Heart left ventricle (tissue), 13 donors: ENCODE measurements at regions not wholly inside any gene's neighbourhood (a gene's known extent, or its start where the extent isn't known, plus 50 kb on each side); places are given as distances from the start of the nearest gene placed in this dataset.

ENCODE experiments used
- POLR2A ChIP-seq, 2 donors: fragments of 450-650 bp; IDR thresholded peaks; one replicate each; pipeline ENCODE4 v1.6.1; 2017; ENCODE audit warnings: antibody characterized with exemption in 2 of 2, mild to moderate bottlenecking in 2 of 2, moderate library complexity in 2 of 2
- TF ChIP-seq, protein P1 (sequence below), 12 donors: fragments of 200-600 bp; sonication (generic) in 4 of 12; IDR thresholded peaks; one replicate each; pipeline versions ENCODE4 v1.5.0 to v1.8.0; 2018 to 2022; ENCODE audit warnings: antibody characterized with exemption in 12 of 12, mild to moderate bottlenecking in 5 of 12
- donor health status: ischemic (EF 13 %, LVEDD 7.1; RV severe dilation, severe dysfunction).
- donor health status: DM: no; HTN: yes; CAD: no.
- donor health status: DM: no; HTN: no; CAD: no.
- donor health status: ischemic (EF 25% LVEDD 6.9; RV normal size, moderate dysfunction).
- donor health status: ischemic (EF 25% LVEDD 5.7; RV mildly dilated, moderate dysfunction).
- donor health status: ischemic (EF 35%, LVEDD 5.7; RV mildly dilated, moderate dysfunction).
- donor health status: nonischemic (EF 11% LVEDD 7.7; RV severe dilation, severe dysfunction).
- donor health status: DM: yes; HTN: yes; CAD: no.
- donor health status: PGD.
- donor health status: ischemic (EF 29% LVEDD 5.4; RV normal size, mild dysfunction).
- donor health status: nonischemic (EF 23%, LVEDD 6.1; RV moderate dilation, normal function).

DNA sequence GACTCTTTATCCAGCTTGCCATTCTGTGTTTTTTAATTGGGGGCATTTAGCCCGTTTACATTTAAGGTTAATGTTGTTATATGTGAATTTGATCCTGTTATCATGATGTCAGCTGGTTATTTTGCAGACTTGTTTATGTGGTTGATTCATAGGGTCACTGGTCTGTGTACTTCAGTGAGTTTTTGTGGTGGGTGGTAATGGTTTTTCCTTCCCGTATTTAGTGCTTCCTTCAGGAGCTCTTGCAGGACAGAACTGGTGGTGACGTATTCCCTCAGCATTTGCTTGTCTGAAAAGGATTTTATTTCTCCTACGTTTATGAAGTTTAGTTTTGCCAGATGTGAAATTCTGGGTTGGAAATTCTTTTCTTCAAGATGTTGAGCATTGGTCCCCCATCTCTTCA lies 381.1 kb downstream of the MAN2A1 start:
- TF ChIP-seq, protein P1, sequence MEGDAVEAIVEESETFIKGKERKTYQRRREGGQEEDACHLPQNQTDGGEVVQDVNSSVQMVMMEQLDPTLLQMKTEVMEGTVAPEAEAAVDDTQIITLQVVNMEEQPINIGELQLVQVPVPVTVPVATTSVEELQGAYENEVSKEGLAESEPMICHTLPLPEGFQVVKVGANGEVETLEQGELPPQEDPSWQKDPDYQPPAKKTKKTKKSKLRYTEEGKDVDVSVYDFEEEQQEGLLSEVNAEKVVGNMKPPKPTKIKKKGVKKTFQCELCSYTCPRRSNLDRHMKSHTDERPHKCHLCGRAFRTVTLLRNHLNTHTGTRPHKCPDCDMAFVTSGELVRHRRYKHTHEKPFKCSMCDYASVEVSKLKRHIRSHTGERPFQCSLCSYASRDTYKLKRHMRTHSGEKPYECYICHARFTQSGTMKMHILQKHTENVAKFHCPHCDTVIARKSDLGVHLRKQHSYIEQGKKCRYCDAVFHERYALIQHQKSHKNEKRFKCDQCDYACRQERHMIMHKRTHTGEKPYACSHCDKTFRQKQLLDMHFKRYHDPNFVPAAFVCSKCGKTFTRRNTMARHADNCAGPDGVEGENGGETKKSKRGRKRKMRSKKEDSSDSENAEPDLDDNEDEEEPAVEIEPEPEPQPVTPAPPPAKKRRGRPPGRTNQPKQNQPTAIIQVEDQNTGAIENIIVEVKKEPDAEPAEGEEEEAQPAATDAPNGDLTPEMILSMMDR (IDR thresholded peaks at IDR 0.05) = no peak
- no peak for TF ChIP-seq POLR2A (IDR thresholded peaks at IDR 0.05)
